Natural killer cell treated with Interleukin-12 subunit alpha and Interleukin-12 subunit beta and Interleukin-15 and Interleukin-18, amount 100 ng/mL, for 72 hours (primary cell): ENCODE measurements at regions not wholly inside any gene's neighbourhood (a gene's known extent, or its start where the extent isn't known, plus 50 kb on each side); places are given as distances from the start of the nearest gene placed in this dataset.
"Not testable (repeated sequence)": the region's sequence is repeated elsewhere in the genome, so short reads cannot be mapped to it uniquely, and the experiment has no call there.

ENCODE experiments used
- ATAC-seq, 2 donors: fragments of 150-1000 bp; cut with Tn5 transposase in 1 of 2; sonication (Bioruptor Pico), chemical (Tn5 transposase) in 1 of 2; 2 replicates each; pipeline ENCODE4 v1.10.0; 2021
- DNase-seq: peaks from one replicate; pipeline ENCODE4 v3.0.0; 2022; ENCODE audit warnings: low spot score
- H3K27ac Mint-ChIP-seq, 2 donors: 1 replicate in 1 of 2; 2 replicates in 1 of 2; pipeline ENCODE4 v1.8.0; 2022; ENCODE audit warnings: mixed read lengths in 2 of 2, mild to moderate bottlenecking in 1 of 2, moderate library complexity in 1 of 2
- H3K27me3 Mint-ChIP-seq, 2 donors: 1 replicate in 1 of 2; 2 replicates in 1 of 2; pipeline ENCODE4 v1.8.0; 2022; ENCODE audit warnings: mixed read lengths in 2 of 2
- H3K36me3 Mint-ChIP-seq: one replicate; pipeline ENCODE4 v1.8.0; 2022; ENCODE audit warnings: mixed read lengths
- H3K4me1 Mint-ChIP-seq, 2 donors: 1 replicate in 1 of 2; 2 replicates in 1 of 2; pipeline ENCODE4 v1.8.0; 2022; ENCODE audit warnings: low read depth in 2 of 2, mixed read lengths in 2 of 2, mild to moderate bottlenecking in 1 of 2
- H3K4me3 Mint-ChIP-seq: one replicate; pipeline ENCODE4 v1.8.0; 2022; ENCODE audit warnings: mixed read lengths
- H3K9me3 Mint-ChIP-seq: 2 replicates; pipeline ENCODE4 v1.8.0; 2022; ENCODE audit warnings: mixed read lengths

DNA sequence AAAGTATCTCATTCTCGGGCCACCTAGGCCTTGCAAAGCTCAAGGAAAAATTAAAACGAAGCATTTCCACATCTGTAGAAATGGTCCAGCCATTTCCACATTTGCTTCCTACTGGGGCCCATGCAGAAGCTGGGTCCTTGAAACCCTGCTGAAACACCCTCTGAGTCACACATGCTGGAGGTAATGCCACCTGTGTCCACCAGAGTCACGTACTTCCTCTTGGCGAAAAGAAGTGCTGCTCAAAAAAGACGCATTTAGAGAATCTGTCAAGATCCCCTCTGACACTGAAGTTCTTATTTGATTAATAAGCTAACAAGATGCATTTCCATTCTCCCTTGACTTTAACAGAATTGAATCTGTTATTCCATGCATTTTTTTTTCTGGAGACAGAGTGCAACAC lies 423.2 kb downstream of the PREX1 start:
- Mint-ChIP-seq H3K27me3 (peaks cover 20% of the 10 kb centered on the region in 2 donors), H3K4me1 (no peaks in the 10 kb centered on the region), H3K27ac (no peak overlapping the region), H3K4me3 (no peak overlapping the region), H3K36me3 (no peaks in the 10 kb centered on the region), H3K9me3 (no peaks in the 10 kb centered on the region)
- ATAC-seq (no peak), DNase-seq (no peak)

- no peak for DNase-seq
- Mint-ChIP-seq H3K27ac (no peak overlapping the region), H3K27me3 (peaks cover 6 to 13% of the 10 kb centered on the region in 2 donors), H3K4me1 (no peaks in the 10 kb centered on the region), H3K4me3 (no peak overlapping the region), H3K9me3 (no peaks in the 10 kb centered on the region), H3K36me3 (no peaks in the 10 kb centered on the region)
- no peak for ATAC-seq
Measured at GRCh38 chr20:48403167-48403761, 424.5 kb downstream of the PREX1 start.

GRCh38 chr20:48401359-48401758 lies 426.4 kb downstream of the PREX1 start:
- Mint-ChIP-seq H3K4me1 (no peaks in the 10 kb centered on the region), H3K36me3 (no peaks in the 10 kb centered on the region), H3K27ac (no peak overlapping the region), H3K9me3 (no peaks in the 10 kb centered on the region), H3K4me3 (no peak overlapping the region), H3K27me3 (peaks cover 6 to 10% of the 10 kb centered on the region in 2 donors)
- ATAC-seq (no peak), DNase-seq (no peak)

- no peaks in the 10 kb centered on the region for H3K36me3 Mint-ChIP-seq
- ATAC-seq (peak in 1 of 2 donors; percentile 28), DNase-seq (no peak)
- no peaks in the 10 kb centered on the region for H3K9me3 Mint-ChIP-seq
- no peak overlapping the region for H3K4me3 Mint-ChIP-seq
- no peak overlapping the region for H3K27ac Mint-ChIP-seq
- H3K4me1 Mint-ChIP-seq: no peaks in the 10 kb centered on the region
- peaks cover 5 to 6% of the 10 kb centered on the region in 2 donors for H3K27me3 Mint-ChIP-seq
Measured at GRCh38 chr20:48400009-48400408, 427.8 kb downstream of the PREX1 start.

DNA sequence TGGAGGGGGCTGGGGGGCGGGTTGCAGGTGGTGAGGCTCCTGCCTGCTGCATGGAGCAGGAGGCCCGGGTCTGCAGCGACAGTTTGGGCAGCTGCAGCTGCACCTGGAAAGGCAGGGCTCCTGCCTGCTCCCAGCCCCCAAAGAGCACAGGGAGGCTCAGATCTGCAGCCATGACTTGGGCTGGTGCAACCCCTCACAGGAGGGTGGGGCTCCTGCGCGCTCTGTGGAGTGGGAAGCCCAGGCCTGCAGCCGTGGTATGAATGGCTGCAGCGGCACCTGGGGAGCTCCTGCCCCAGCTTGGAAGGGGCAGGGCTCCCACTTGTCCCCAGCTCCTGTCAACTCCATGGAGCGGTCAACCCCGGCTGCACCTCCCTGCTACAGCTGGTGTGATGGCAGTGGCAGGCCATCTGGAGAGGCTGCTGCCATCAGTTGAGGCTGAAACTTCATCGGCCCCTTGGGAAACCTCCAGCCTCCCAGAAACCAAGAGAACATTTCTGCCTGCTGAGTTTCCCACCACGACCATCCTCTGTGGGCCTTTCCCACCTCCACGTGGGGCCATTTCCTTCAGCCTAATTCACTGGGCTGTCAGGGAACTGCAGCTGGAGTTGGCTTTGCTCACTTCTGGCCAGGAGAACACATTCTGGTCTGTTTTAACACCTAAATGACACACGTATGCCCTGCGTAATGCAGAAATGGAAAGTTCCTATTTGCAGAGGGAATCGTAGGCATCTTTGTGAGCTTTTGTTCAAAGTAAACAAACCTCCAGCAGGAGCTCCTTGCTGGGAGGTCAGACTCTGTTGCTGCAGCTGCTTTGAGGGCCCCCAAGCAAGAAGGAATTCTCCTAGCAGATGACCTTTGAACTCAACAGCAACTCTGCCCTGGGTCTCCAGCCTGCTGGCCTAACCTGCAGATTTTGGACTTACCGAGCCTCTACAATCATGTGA lies 429.0 kb downstream of the PREX1 start:
- no peak for DNase-seq
- ATAC-seq: peak in 1 of 2 donors; percentile 26
- peaks cover 7 to 10% of the 10 kb centered on the region in 2 donors for H3K27me3 Mint-ChIP-seq
- no peaks in the 10 kb centered on the region for H3K36me3 Mint-ChIP-seq
- no peak overlapping the region for H3K4me3 Mint-ChIP-seq
- H3K4me1 Mint-ChIP-seq: no peaks in the 10 kb centered on the region
- H3K9me3 Mint-ChIP-seq: no peaks in the 10 kb centered on the region
- H3K27ac Mint-ChIP-seq: no peak overlapping the region

DNA sequence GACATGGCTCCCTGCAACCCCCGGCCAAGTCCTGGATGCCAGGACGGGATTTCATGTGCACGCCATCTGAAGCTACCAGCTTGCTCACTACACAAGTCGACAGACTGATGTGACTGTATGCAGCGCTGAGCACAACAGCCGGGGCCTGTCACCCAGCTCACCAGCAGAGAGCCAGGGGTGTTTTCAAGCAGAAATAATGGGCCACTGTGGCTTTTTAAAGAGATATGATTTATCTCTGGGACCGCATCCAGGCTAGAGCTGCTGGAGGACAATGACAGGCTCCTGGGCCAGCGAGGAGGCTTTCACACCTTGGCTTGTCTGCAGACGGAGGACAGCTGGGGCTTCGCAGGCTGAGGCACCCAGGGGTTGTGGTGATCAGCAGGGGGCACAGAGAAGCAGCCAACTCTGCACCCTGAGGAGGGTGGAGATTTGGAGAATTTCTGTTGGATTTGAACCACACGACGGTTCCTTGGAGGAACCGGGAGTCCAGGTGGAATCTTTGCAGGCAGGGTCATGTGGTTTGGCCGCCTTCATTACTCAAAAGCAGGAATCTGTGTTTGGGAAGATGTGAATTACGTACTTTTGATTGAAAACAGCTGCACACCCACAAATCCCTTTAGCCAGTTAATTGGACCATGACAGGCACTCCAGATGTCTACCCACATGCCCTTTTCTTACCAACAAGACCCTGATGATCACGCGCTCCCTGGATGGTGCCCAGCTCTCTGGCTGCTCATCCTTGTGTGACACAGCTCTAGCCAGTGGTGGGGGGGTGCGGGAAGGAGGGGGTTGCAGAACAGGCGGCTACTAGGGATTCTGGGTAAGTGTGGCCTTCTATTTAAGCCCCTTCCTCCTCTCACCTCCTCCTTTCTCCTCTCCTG lies 430.6 kb downstream of the PREX1 start:
- not testable (repeated sequence) for H3K4me1 Mint-ChIP-seq, H3K4me3 Mint-ChIP-seq, ATAC-seq, H3K9me3 Mint-ChIP-seq, H3K27ac Mint-ChIP-seq, H3K36me3 Mint-ChIP-seq, DNase-seq
- H3K27me3 Mint-ChIP-seq: peaks cover 9 to 14% of the 10 kb centered on the region in 2 donors

- no peaks in the 10 kb centered on the region for H3K4me1 Mint-ChIP-seq
- no peak for DNase-seq
- H3K36me3 Mint-ChIP-seq: peaks cover 8% of the 10 kb centered on the region
- H3K9me3 Mint-ChIP-seq: peaks cover 6% of the 10 kb centered on the region
- no peak overlapping the region for H3K27ac Mint-ChIP-seq
- H3K4me3 Mint-ChIP-seq: no peak overlapping the region
- H3K27me3 Mint-ChIP-seq: peaks cover 13 to 17% of the 10 kb centered on the region in 2 donors
- ATAC-seq: no peak
Measured at GRCh38 chr20:48395816-48396546, 431.8 kb downstream of the PREX1 start.

DNA sequence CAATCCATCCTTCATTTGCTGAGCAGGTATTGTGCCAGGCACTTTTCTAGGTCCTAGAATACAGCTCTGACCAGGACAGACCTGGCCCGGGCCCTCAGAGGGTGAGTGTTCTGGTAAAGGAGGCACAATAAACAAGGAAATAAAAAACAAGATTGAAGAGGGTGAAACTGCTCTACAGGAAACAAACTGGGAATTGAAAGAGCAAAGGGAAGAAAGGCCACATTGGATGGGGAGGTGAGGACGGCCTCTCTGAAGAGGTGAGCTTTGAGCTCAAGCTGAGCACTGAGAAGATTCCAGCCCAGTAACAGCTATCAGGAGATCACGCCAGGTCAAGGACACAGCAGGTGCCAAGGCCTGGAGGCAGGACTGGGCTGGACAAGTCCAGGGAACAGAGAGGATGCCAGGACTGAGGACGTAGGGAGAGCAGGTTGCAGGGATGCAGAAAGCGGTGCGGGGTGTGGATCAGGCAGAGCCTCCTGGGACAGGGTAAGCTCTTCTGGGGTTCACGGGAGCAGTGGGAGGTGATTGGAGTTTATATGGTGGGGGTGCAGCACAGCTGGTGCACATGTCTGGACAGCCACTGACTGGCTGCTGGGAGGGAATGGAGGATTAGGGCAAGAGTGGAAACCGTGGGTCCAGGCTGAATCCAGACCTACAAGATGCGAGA lies 433.3 kb downstream of the PREX1 start:
- Mint-ChIP-seq H3K27me3 (peaks cover 13 to 31% of the 10 kb centered on the region in 2 donors), H3K4me1 (no peaks in the 10 kb centered on the region), H3K4me3 (no peak overlapping the region), H3K36me3 (peaks cover 8% of the 10 kb centered on the region), H3K27ac (no peak overlapping the region), H3K9me3 (peaks cover 6% of the 10 kb centered on the region)
- no peak for DNase-seq
- no peak for ATAC-seq

- peaks cover 6% of the 10 kb centered on the region for H3K9me3 Mint-ChIP-seq
- no peak for DNase-seq
- no peak for ATAC-seq
- no peaks in the 10 kb centered on the region for H3K4me1 Mint-ChIP-seq
- no peak overlapping the region for H3K4me3 Mint-ChIP-seq
- peaks cover 8% of the 10 kb centered on the region for H3K36me3 Mint-ChIP-seq
- no peak overlapping the region for H3K27ac Mint-ChIP-seq
- H3K27me3 Mint-ChIP-seq: peaks cover 14 to 38% of the 10 kb centered on the region in 2 donors
Measured at GRCh38 chr20:48393737-48394314, 434.0 kb downstream of the PREX1 start.

- H3K36me3 Mint-ChIP-seq: peaks cover 8% of the 10 kb centered on the region
- no peak overlapping the region for H3K4me3 Mint-ChIP-seq
- H3K27me3 Mint-ChIP-seq: peaks cover 18 to 44% of the 10 kb centered on the region in 2 donors
- DNase-seq (no peak), ATAC-seq (no peak)
- H3K27ac Mint-ChIP-seq: no peak overlapping the region
- H3K4me1 Mint-ChIP-seq: no peaks in the 10 kb centered on the region
- peaks cover 6% of the 10 kb centered on the region for H3K9me3 Mint-ChIP-seq
Measured at GRCh38 chr20:48393311-48393685, 434.5 kb downstream of the PREX1 start.

DNA sequence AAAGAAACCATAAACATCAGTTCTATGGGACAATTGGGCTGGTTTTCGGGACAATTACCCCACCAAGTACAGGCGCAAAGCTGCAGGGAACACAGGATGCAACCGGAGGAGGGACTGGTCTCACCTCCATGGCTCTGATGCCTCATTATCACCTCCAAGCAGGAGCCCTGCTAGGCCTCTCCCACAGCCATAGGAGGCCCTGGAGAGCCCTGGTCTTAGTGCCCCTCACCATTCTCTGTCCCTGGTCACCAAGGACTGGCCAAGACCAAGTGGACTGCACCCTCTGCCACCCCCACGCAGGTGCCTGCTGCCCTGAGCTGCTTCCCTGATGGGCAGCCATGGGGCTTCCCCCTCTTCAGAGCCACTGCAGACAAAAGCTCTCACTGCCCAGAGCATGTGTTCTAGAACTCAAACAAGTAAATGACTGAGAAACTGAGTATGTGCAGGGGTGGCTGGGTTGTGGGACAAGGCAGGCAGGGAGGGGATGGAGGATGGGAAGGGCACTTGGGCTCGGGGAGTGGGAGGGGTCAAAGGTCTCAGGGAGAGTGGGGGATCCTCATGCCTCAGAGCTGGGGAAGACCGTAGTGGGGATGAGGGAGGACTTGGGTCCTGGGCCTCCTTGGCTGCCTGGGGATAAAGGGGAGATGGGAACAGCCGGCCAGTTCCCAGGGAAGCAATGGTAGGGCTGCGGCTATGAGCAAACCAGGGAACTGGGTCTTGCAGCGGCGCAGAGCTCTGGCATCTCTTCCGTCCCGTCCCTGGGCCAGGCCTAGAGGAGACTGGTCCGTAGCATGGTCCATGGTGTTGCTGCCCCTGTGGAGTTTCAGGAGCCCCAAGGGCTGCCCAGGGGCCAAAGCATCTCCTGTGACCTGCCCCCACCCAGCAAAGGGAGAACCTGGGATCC lies 435.1 kb downstream of the PREX1 start:
- Mint-ChIP-seq H3K36me3 (peaks cover 8% of the 10 kb centered on the region), H3K27ac (no peak overlapping the region), H3K9me3 (peaks cover 6% of the 10 kb centered on the region), H3K4me1 (no peaks in the 10 kb centered on the region), H3K4me3 (no peak overlapping the region), H3K27me3 (peaks cover 18 to 48% of the 10 kb centered on the region in 2 donors)
- ATAC-seq (peak in 1 of 2 donors; percentile 50), DNase-seq (no peak)

- Mint-ChIP-seq H3K4me1 (no peaks in the 10 kb centered on the region), H3K36me3 (peaks cover 8% of the 10 kb centered on the region), H3K27ac (no peak overlapping the region), H3K4me3 (no peak overlapping the region), H3K9me3 (peaks cover 6% of the 10 kb centered on the region), H3K27me3 (peaks cover 20 to 56% of the 10 kb centered on the region in 2 donors)
- DNase-seq (no peak), ATAC-seq (no peak)
Measured at GRCh38 chr20:48390981-48391380, 436.8 kb downstream of the PREX1 start.
